Trophoblast cell (in vitro differentiated cells and primary cell): ENCODE measurements at regions not wholly inside any gene's neighbourhood (a gene's known extent, or its start where the extent isn't known, plus 50 kb on each side); places are given as distances from the start of the nearest gene placed in this dataset.

Experiments used
- DNase-seq, 2 donors: peaks; one replicate each; pipeline ENCODE4 v3.0.0-alpha.2; 2016
- H2AFZ ChIP-seq: 2 replicates; pipeline ENCODE4 v1.6.1; 2013; ENCODE audit warnings: low read length, moderate library complexity, mild to moderate bottlenecking; ENCODE audit not compliant: insufficient read depth, poor library complexity
- H2AK5ac ChIP-seq: 2 replicates; pipeline ENCODE4 v1.6.1; 2013; ENCODE audit warnings: mild to moderate bottlenecking, low read length
- H2BK120ac ChIP-seq: 2 replicates; pipeline ENCODE4 v1.6.1; 2013; ENCODE audit warnings: low read length, mild to moderate bottlenecking, moderate library complexity; ENCODE audit not compliant: insufficient read depth, poor library complexity
- H2BK12ac ChIP-seq: 2 replicates; pipeline ENCODE4 v1.6.1; 2013; ENCODE audit warnings: mild to moderate bottlenecking, low read length, moderate library complexity
- H2BK5ac ChIP-seq: 2 replicates; pipeline ENCODE4 v1.6.1; 2013; ENCODE audit warnings: low read length, low read depth, moderate library complexity, mild to moderate bottlenecking; ENCODE audit not compliant: poor library complexity
- H3K14ac ChIP-seq: 2 replicates; pipeline ENCODE4 v1.6.1; 2013; ENCODE audit warnings: mild to moderate bottlenecking, low read length
- H3K18ac ChIP-seq: 2 replicates; pipeline ENCODE4 v1.6.1; 2013; ENCODE audit warnings: mild to moderate bottlenecking, low read length
- H3K23ac ChIP-seq: 2 replicates; pipeline ENCODE4 v1.6.1; 2013; ENCODE audit warnings: low read length
- H3K27ac ChIP-seq: 2 replicates; pipeline ENCODE4 v1.5.1; 2013; ENCODE audit warnings: low read depth, mild to moderate bottlenecking, inconsistent platforms, low read length, moderate library complexity
- H3K27me3 ChIP-seq: 2 replicates; pipeline ENCODE4 v1.6.1; 2013; ENCODE audit warnings: inconsistent platforms, mild to moderate bottlenecking, low read length, moderate library complexity; ENCODE audit not compliant: insufficient read depth
- H3K36me3 ChIP-seq, 2 experiments: 1 replicate in 1 of 2; 2 replicates in 1 of 2; pipeline ENCODE4 v1.6.1; 2013; ENCODE audit warnings: low read length in 2 of 2, mild to moderate bottlenecking in 2 of 2, moderate library complexity in 1 of 2; ENCODE audit not compliant: insufficient read depth in 2 of 2, control insufficient read depth in 1 of 2
- H3K4ac ChIP-seq: 2 replicates; pipeline ENCODE4 v1.6.1; 2013; ENCODE audit warnings: low read depth, mild to moderate bottlenecking, low read length, moderate library complexity
- H3K4me1 ChIP-seq, 2 experiments: 1 replicate in 1 of 2; 2 replicates in 1 of 2; pipeline ENCODE4 v1.6.1; 2013; ENCODE audit warnings: low read length in 2 of 2, mild to moderate bottlenecking in 2 of 2, moderate library complexity in 1 of 2; ENCODE audit not compliant: insufficient read depth in 2 of 2, control insufficient read depth in 1 of 2
- H3K4me2 ChIP-seq: 2 replicates; pipeline ENCODE4 v1.6.1; 2013; ENCODE audit warnings: inconsistent platforms, mild to moderate bottlenecking, low read length, moderate library complexity
- H3K4me3 ChIP-seq: 2 replicates; pipeline ENCODE4 v1.5.1; 2013; ENCODE audit warnings: mild to moderate bottlenecking, low read depth, low read length, inconsistent platforms
- H3K79me1 ChIP-seq: one replicate; pipeline ENCODE4 v1.6.1; 2013; ENCODE audit warnings: low read length
- H3K79me2 ChIP-seq: 2 replicates; pipeline ENCODE4 v1.6.1; 2013; ENCODE audit warnings: low read length, mild to moderate bottlenecking; ENCODE audit not compliant: control insufficient read depth, insufficient read depth, poor library complexity
- H3K9ac ChIP-seq: 2 replicates; pipeline ENCODE4 v1.6.1; 2013; ENCODE audit warnings: mild to moderate bottlenecking, low read length
- H3K9me3 ChIP-seq: 2 replicates; pipeline ENCODE4 v1.6.1; 2013; ENCODE audit warnings: low read depth, mild to moderate bottlenecking, control low read depth, inconsistent platforms, low read length; ENCODE audit not compliant: insufficient read depth
- H4K12ac ChIP-seq: 2 replicates; pipeline ENCODE4 v1.6.1; 2013; ENCODE audit warnings: low read depth, mild to moderate bottlenecking, low read length, moderate library complexity
- H4K8ac ChIP-seq: 2 replicates; pipeline ENCODE4 v1.6.1; 2013; ENCODE audit warnings: low read depth, mild to moderate bottlenecking, low read length, moderate library complexity
- H4K91ac ChIP-seq: one replicate; pipeline ENCODE4 v1.6.1; 2013; ENCODE audit warnings: low read depth, mild to moderate bottlenecking, low read length, moderate library complexity
- WGBS: extraction: QIAGEN DNeasy Blood & Tissue Kit; methylation state at CpG from one replicate; pipeline ENCODE4 v1.1.7; 2013; ENCODE audit warnings: missing lambda C conversion rate; ENCODE audit not compliant: insufficient read length, insufficient coverage; ENCODE audit errors: extremely low coverage; 5-methylcytosine and 5-hydroxymethylcytosine counted together

DNA sequence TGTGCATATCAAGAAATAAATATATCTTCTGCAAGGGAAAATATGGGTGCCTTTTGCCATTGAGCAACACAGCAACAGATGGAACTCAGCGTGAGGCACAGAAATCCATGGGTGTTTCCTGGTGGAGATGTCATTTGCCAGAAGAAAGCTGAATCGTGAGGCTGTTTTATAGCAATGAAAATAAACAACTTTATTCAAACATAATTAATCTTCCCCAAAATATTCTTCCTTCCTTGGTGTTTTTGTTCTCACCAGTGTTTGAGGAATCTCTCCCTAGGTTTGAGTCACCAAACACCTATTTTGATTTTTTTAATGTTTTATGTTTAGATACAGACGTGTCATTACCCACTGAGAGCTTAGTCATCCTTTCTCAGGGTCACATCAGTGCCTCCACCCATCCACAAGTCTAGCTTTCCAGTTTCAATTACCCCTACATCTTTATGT, 65.8 kb upstream of the PAPPA start:
- H3K14ac ChIP-seq = no peak overlapping the region
- H3K23ac ChIP-seq = no peak overlapping the region
- WGBS = no CpG with 5 or more reads among the region's 3 CpGs
- no peak overlapping the region for H2BK5ac ChIP-seq
- H4K8ac ChIP-seq = no peak overlapping the region
- H4K91ac ChIP-seq = no peak overlapping the region
- H3K27ac ChIP-seq = no peak overlapping the region
- H2BK120ac ChIP-seq = no peak overlapping the region
- H3K4me3 ChIP-seq = no peak overlapping the region
- no peak overlapping the region for H3K4me2 ChIP-seq
- DNase-seq = no peak
- H3K4ac ChIP-seq = no peak overlapping the region
- H2AFZ ChIP-seq = no peak overlapping the region
- no peak overlapping the region for H2AK5ac ChIP-seq
- H3K9me3 ChIP-seq = peaks cover 2% of the 10 kb centered on the region
- no peaks in the 10 kb centered on the region for H3K4me1 ChIP-seq
- no peak overlapping the region for H3K9ac ChIP-seq
- no peak overlapping the region for H2BK12ac ChIP-seq
- no peak overlapping the region for H3K18ac ChIP-seq
- H4K12ac ChIP-seq = no peak overlapping the region
- no peaks in the 10 kb centered on the region for H3K79me1 ChIP-seq
- H3K79me2 ChIP-seq = no peaks in the 10 kb centered on the region
- no peaks in the 10 kb centered on the region for H3K27me3 ChIP-seq
- no peaks in the 10 kb centered on the region for H3K36me3 ChIP-seq

DNA sequence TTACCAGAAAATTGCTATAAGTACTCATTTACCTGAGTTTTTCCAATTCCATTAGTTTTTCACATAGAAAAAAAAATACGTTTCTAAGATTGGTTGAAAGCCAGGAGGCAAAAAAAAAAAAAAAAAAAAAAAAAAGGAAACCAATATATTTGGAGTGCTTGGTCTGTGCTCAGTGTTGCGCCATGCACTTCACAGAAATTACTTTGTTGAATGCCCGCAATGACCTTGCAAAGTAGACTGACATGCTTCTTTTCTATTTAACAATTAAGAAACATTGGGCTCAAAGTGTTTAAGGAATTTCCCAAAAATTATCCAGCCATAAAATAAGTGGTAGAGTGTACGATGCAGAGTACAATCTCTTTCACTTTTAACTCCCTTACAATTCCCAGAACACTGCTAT, 65.2 kb upstream of the PAPPA start:
- DNase-seq = no peak
- H4K91ac ChIP-seq = no peak overlapping the region

DNA sequence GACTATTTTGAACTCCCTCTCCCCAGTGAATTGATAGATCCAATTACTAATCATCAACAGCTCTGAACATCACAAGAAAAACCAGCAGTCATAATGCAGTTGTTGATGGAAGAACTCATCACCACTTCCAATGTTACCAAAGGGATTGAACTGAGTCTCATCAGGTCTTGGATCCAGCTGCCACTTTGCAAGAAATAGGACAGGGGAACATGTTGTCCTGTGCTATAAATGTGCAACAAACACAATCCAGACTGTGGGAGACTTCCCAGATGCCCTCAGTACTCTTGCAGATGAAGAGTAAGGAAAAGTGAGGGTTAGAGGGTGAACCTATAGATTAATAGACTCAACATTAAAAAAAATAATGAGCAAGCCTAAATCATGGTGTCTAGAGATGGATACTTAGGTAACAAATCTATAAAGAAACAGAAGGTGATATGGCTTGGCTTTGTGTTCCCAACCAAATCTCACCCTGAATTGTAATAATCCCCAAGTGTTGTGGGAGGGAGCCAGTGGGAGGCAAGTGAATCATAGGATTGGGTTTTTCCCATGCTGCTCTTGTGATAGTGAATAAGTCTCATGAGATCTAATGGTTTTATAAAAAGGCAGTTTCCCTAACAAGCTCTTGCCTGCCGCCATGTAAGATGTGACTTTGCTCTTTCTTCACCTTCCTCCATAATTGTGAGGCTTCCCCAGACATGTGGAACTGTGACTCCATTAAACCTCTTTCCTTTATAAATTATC, 63.4 kb upstream of the PAPPA start:
- Histone ChIP-seq H3K4me3 (no peak overlapping the region), H2AK5ac (no peak overlapping the region), H3K18ac (no peak overlapping the region), H2AFZ (no peak overlapping the region), H3K9me3 (peaks cover 2% of the 10 kb centered on the region), H3K14ac (no peak overlapping the region), H4K8ac (no peak overlapping the region), H3K27ac (no peak overlapping the region), H3K4me1 (no peaks in the 10 kb centered on the region), H3K79me1 (no peaks in the 10 kb centered on the region), H3K23ac (no peak overlapping the region), H3K79me2 (no peaks in the 10 kb centered on the region), H3K9ac (no peak overlapping the region), H2BK120ac (no peak overlapping the region), H3K4me2 (no peak overlapping the region), H3K4ac (no peak overlapping the region), H3K27me3 (no peaks in the 10 kb centered on the region), H2BK5ac (no peak overlapping the region), H4K12ac (no peak overlapping the region), H3K36me3 (no peaks in the 10 kb centered on the region), H4K91ac (no peak overlapping the region), H2BK12ac (no peak overlapping the region)
- no peak for DNase-seq
- no CpG with 5 or more reads among the region's 1 CpG for WGBS

More for the DNA sequence above, 65.2 kb upstream of the PAPPA start:
- H3K4me2 ChIP-seq = no peak overlapping the region
- H4K8ac ChIP-seq = no peak overlapping the region
- H3K79me2 ChIP-seq = no peaks in the 10 kb centered on the region
- WGBS = no CpG with 5 or more reads among the region's 4 CpGs
- H3K18ac ChIP-seq = no peak overlapping the region
- H3K27ac ChIP-seq = no peak overlapping the region
- no peak overlapping the region for H2BK12ac ChIP-seq
- no peaks in the 10 kb centered on the region for H3K27me3 ChIP-seq
- no peak overlapping the region for H3K9ac ChIP-seq
- H2AK5ac ChIP-seq = no peak overlapping the region
- H3K9me3 ChIP-seq = peaks cover 2% of the 10 kb centered on the region
- H3K4me3 ChIP-seq = no peak overlapping the region
- H2AFZ ChIP-seq = no peak overlapping the region
- no peak overlapping the region for H4K12ac ChIP-seq
- H2BK5ac ChIP-seq = no peak overlapping the region
- H3K4ac ChIP-seq = no peak overlapping the region
- H3K14ac ChIP-seq = no peak overlapping the region
- H3K79me1 ChIP-seq = no peaks in the 10 kb centered on the region
- no peak overlapping the region for H2BK120ac ChIP-seq
- no peaks in the 10 kb centered on the region for H3K4me1 ChIP-seq
- no peak overlapping the region for H3K23ac ChIP-seq
- H3K36me3 ChIP-seq = no peaks in the 10 kb centered on the region

DNA sequence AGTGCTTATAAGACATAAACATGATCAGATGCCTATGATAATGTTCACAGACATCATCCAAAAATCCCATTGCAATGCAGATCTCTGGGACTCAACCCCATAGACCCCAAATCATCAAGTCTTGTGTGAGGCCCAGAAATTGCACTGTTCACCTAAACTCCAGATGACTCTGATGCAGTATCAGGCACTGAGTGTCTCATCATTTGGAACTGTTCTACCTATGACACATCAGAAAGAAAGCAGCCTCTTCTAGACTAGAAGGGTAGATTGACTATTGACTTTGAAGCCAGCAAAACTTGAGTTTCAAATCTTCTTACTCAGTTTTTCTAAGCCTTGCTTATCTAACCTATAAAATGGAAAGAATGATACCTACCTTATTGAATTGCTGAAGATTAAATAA, 58.7 kb upstream of the PAPPA start:
- Histone ChIP-seq H4K8ac (no peak overlapping the region), H2BK5ac (no peak overlapping the region), H2AK5ac (no peak overlapping the region), H3K23ac (no peak overlapping the region), H4K12ac (no peak overlapping the region), H3K4me1 (no peaks in the 10 kb centered on the region), H3K4me3 (no peak overlapping the region), H3K27me3 (no peaks in the 10 kb centered on the region), H2BK120ac (no peak overlapping the region), H3K27ac (no peak overlapping the region), H3K36me3 (no peaks in the 10 kb centered on the region), H3K9me3 (peaks cover 2% of the 10 kb centered on the region), H3K4me2 (no peak overlapping the region), H3K14ac (no peak overlapping the region), H3K9ac (no peak overlapping the region), H3K79me1 (no peaks in the 10 kb centered on the region), H4K91ac (no peak overlapping the region), H3K18ac (no peak overlapping the region), H2BK12ac (no peak overlapping the region), H3K79me2 (no peaks in the 10 kb centered on the region), H3K4ac (no peak overlapping the region), H2AFZ (no peak overlapping the region)
- DNase-seq = no peak
